Right ventricle myocardium inferior (tissue), 1 donor: ENCODE measurements at regions not wholly inside any gene's neighbourhood (a gene's known extent, or its start where the extent isn't known, plus 50 kb on each side); places are given as distances from the start of the nearest gene placed in this dataset.

Experiments
- ATAC-seq: fragments of 200-7000 bp; cut with Tn5 transposase; one replicate; pipeline ENCODE4 v1.9.1; 2020; ENCODE audit warnings: mild to moderate bottlenecking, moderate library complexity
- DNase-seq: peaks from one replicate; pipeline ENCODE4 v3.0.0; 2021; ENCODE audit errors: missing footprints
- intact Hi-C: fragments of 100-400 bp; cut with DNase I; formaldehyde crosslinking; loops from one replicate; pipeline ENCODE4 v1.11.0; 2022
- donor health status: DM: no; HTN: yes; CAD: no; lungs with severe emphysema.

- intact Hi-C loops: no loop called here
- no peak for ATAC-seq
- DNase-seq: no peak
Measured at GRCh38 chr2:78907089-78907488, 118.4 kb upstream of the REG3G start.

GRCh38 chr2:78908973-78909372, 116.5 kb upstream of the REG3G start:
- intact Hi-C loops: no loop called here
- ATAC-seq (no peak), DNase-seq (no peak)

GRCh38 chr2:78910376-78910775, 115.1 kb upstream of the REG3G start:
- ATAC-seq (no peak), DNase-seq (no peak)
- intact Hi-C loops: no loop called here

- DNase-seq (no peak), ATAC-seq (no peak)
- intact Hi-C loops: no loop called here
Measured at GRCh38 chr2:78913257-78913656, 112.2 kb upstream of the REG3G start.

GRCh38 chr2:78925258-78925657, 100.2 kb upstream of the REG3G start:
- no peak for DNase-seq
- no peak for ATAC-seq
- intact Hi-C loops: no loop called here

GRCh38 chr2:78928502-78928901, 97.0 kb upstream of the REG3G start:
- ATAC-seq: no peak
- intact Hi-C loops: no loop called here

GRCh38 chr2:78940998-78941397, 84.5 kb upstream of the REG3G start:
- ATAC-seq (no peak), DNase-seq (no peak)
- intact Hi-C loops: no loop called here

More at GRCh38 chr2:78928502-78928901, 97.0 kb upstream of the REG3G start:
- DNase-seq: no peak

- ATAC-seq (no peak), DNase-seq (no peak)
- intact Hi-C loops: no loop called here
Measured at GRCh38 chr2:78941751-78942150, 83.8 kb upstream of the REG3G start.

- intact Hi-C loops: no loop called here
- DNase-seq (no peak), ATAC-seq (no peak)
Measured at GRCh38 chr2:78963881-78964280, 61.6 kb upstream of the REG3G start.

- intact Hi-C loops: no loop called here
- no peak for DNase-seq
- ATAC-seq: no peak
Measured at GRCh38 chr2:78967294-78967693, 58.2 kb upstream of the REG3G start.

- ATAC-seq (no peak), DNase-seq (no peak)
- intact Hi-C loops: no loop called here
Measured at GRCh38 chr2:78973630-78974029, 51.9 kb upstream of the REG3G start.
